SU-DHL-6 (cell line): ENCODE measurements at regions not wholly inside any gene's neighbourhood (a gene's known extent, or its start where the extent isn't known, plus 50 kb on each side); places are given as distances from the start of the nearest gene placed in this dataset.

Experiments
- H2AFZ ChIP-seq: fragments of 200-600 bp; sonication (generic); 2 replicates; pipeline ENCODE4 v1.6.1; 2014; ENCODE audit warnings: low read depth, mild to moderate bottlenecking, moderate library complexity, mixed read lengths, antibody characterized with exemption, low read length; ENCODE audit not compliant: severe bottlenecking
- H3F3A ChIP-seq: fragments of 200-600 bp; shearing (Covaris generic); 2 replicates; pipeline ENCODE4 v1.6.0; 2016; ENCODE audit warnings: antibody characterized with exemption, mild to moderate bottlenecking; ENCODE audit not compliant: insufficient read depth
- H3K27ac ChIP-seq: fragments of 200-600 bp; sonication (generic); 2 replicates; pipeline ENCODE4 v1.5.1; 2016; ENCODE audit warnings: low read depth, mild to moderate bottlenecking, low read length, moderate library complexity, mixed read lengths
- H3K27me3 ChIP-seq: fragments of 200-600 bp; sonication (generic), shearing (Covaris generic); 2 replicates; pipeline ENCODE4 v1.6.0; 2014; ENCODE audit warnings: mild to moderate bottlenecking, low read length
- H3K36me3 ChIP-seq: fragments of 200-600 bp; sonication (generic); 2 replicates; pipeline ENCODE4 v1.6.1; 2014; ENCODE audit warnings: mild to moderate bottlenecking, low read length, mixed read lengths
- H3K4me2 ChIP-seq: fragments of 300-600, 200-600 bp; shearing (Covaris generic), sonication (generic); 2 replicates; pipeline ENCODE4 v1.6.0; 2014; ENCODE audit warnings: low read length, low read depth, mild to moderate bottlenecking; ENCODE audit not compliant: poor library complexity, severe bottlenecking
- H3K4me3 ChIP-seq: fragments of 200-600 bp; sonication (generic); 2 replicates; pipeline ENCODE4 v1.5.1; 2014; ENCODE audit warnings: antibody characterized with exemption, low read length, mild to moderate bottlenecking, mixed read lengths; ENCODE audit not compliant: insufficient read depth, poor library complexity, severe bottlenecking
- H3K79me2 ChIP-seq: fragments of 200-600 bp; sonication (generic); 2 replicates; pipeline ENCODE4 v1.6.1; 2014; ENCODE audit warnings: mild to moderate bottlenecking, low read length, moderate library complexity; ENCODE audit not compliant: insufficient read depth
- H3K9ac ChIP-seq: fragments of 200-600 bp; sonication (generic); 2 replicates; pipeline ENCODE4 v1.7.0; 2014; ENCODE audit warnings: mild to moderate bottlenecking, low read length
- H3K9me2 ChIP-seq: fragments of 200-600 bp; sonication (generic); replicated peaks from 2 replicates; pipeline ENCODE4 v1.6.1; 2014; ENCODE audit warnings: low read length; ENCODE audit not compliant: insufficient read depth
- H3K9me3 ChIP-seq: fragments of 200-600 bp; sonication (generic); 2 replicates; pipeline ENCODE4 v1.6.1; 2014; ENCODE audit warnings: low read length, mixed read lengths; ENCODE audit not compliant: insufficient read depth
- H4K20me1 ChIP-seq: fragments of 200-600 bp; sonication (generic); 2 replicates; pipeline ENCODE4 v1.6.1; 2014; ENCODE audit warnings: low read depth, mild to moderate bottlenecking, antibody characterized with exemption, low read length, moderate library complexity, mixed read lengths
- CTCF ChIP-seq: fragments of 200-600 bp; sonication (generic); IDR thresholded peaks from one replicate; pipeline ENCODE4 v1.5.1; 2017; ENCODE audit warnings: antibody characterized with exemption, mild to moderate bottlenecking, low read length, moderate library complexity; ENCODE audit not compliant: insufficient read depth, poor library complexity, severe bottlenecking
- EZH2phosphoT487 ChIP-seq: fragments of 200-600 bp; sonication (generic), shearing (Covaris generic); conservative IDR thresholded peaks from 2 replicates; pipeline ENCODE4 v1.6.1; 2018; ENCODE audit warnings: mild to moderate bottlenecking, antibody characterized with exemption, low read length, moderate library complexity, mixed read lengths

GRCh38 chr5:62985749-62986148 lies 407.1 kb downstream of the LRRC70 start:
- no peak overlapping the region for H3K4me3 ChIP-seq
- H3K36me3 ChIP-seq, result no peaks in the 10 kb centered on the region
- H3K4me2 ChIP-seq, result no peak overlapping the region
- H2AFZ ChIP-seq, result no peak overlapping the region
- H3K9me2 ChIP-seq, result no peaks in the 10 kb centered on the region
- no peaks in the 10 kb centered on the region for H4K20me1 ChIP-seq
- no peak for TF ChIP-seq EZH2phosphoT487
- no peak for TF ChIP-seq CTCF
- no peaks in the 10 kb centered on the region for H3K27me3 ChIP-seq
- no peaks in the 10 kb centered on the region for H3F3A ChIP-seq
- no peaks in the 10 kb centered on the region; the same call in 1 of the 2 replicates for H3K9me3 ChIP-seq
- H3K79me2 ChIP-seq, result no peaks in the 10 kb centered on the region
- no peak overlapping the region for H3K27ac ChIP-seq
- no peak overlapping the region for H3K9ac ChIP-seq

- H3K4me3 ChIP-seq, result no peak overlapping the region
- no peak overlapping the region for H3K9ac ChIP-seq
- no peaks in the 10 kb centered on the region for H3K27me3 ChIP-seq
- no peaks in the 10 kb centered on the region for H3F3A ChIP-seq
- H2AFZ ChIP-seq, result no peak overlapping the region
- no peak for TF ChIP-seq CTCF
- TF ChIP-seq EZH2phosphoT487, result no peak
- no peaks in the 10 kb centered on the region for H3K79me2 ChIP-seq
- no peak overlapping the region for H3K4me2 ChIP-seq
- H4K20me1 ChIP-seq, result no peaks in the 10 kb centered on the region
- no peaks in the 10 kb centered on the region for H3K36me3 ChIP-seq
- H3K9me2 ChIP-seq, result no peaks in the 10 kb centered on the region
- no peaks in the 10 kb centered on the region; the same call in 1 of the 2 replicates for H3K9me3 ChIP-seq
- H3K27ac ChIP-seq, result no peak overlapping the region
Observed at GRCh38 chr5:62982348-62982747, 403.7 kb downstream of the LRRC70 start.

GRCh38 chr5:62980884-62981283 lies 402.3 kb downstream of the LRRC70 start:
- H2AFZ ChIP-seq, result no peak overlapping the region
- H3K79me2 ChIP-seq, result no peaks in the 10 kb centered on the region
- no peaks in the 10 kb centered on the region for H3K36me3 ChIP-seq
- no peak for TF ChIP-seq CTCF
- no peak for TF ChIP-seq EZH2phosphoT487
- no peak overlapping the region for H3K27ac ChIP-seq
- H3K9me3 ChIP-seq, result no peaks in the 10 kb centered on the region
- no peaks in the 10 kb centered on the region for H4K20me1 ChIP-seq
- H3F3A ChIP-seq, result no peaks in the 10 kb centered on the region
- H3K9me2 ChIP-seq, result no peaks in the 10 kb centered on the region
- no peaks in the 10 kb centered on the region for H3K27me3 ChIP-seq
- H3K4me3 ChIP-seq, result no peak overlapping the region
- H3K9ac ChIP-seq, result no peak overlapping the region
- H3K4me2 ChIP-seq, result no peak overlapping the region

GRCh38 chr5:62979472-62979871 lies 400.9 kb downstream of the LRRC70 start:
- Histone ChIP-seq H2AFZ (no peak overlapping the region), H3K27ac (no peak overlapping the region), H3F3A (no peaks in the 10 kb centered on the region), H3K9ac (no peak overlapping the region), H3K4me2 (no peak overlapping the region), H3K9me2 (no peaks in the 10 kb centered on the region), H3K9me3 (no peaks in the 10 kb centered on the region), H4K20me1 (no peaks in the 10 kb centered on the region), H3K4me3 (no peak overlapping the region), H3K36me3 (no peaks in the 10 kb centered on the region), H3K79me2 (no peaks in the 10 kb centered on the region), H3K27me3 (no peaks in the 10 kb centered on the region)
- no peak for TF ChIP-seq CTCF
- TF ChIP-seq EZH2phosphoT487, result no peak
